ENCODE measurements at regions not wholly inside any gene's neighbourhood (a gene's known extent, or its start where the extent isn't known, plus 50 kb on each side); places are given as distances from the start of the nearest gene placed in this dataset.
"Not testable (repeated sequence)": the region's sequence is repeated elsewhere in the genome, so short reads cannot be mapped to it uniquely, and the experiment has no call there.

DNA sequence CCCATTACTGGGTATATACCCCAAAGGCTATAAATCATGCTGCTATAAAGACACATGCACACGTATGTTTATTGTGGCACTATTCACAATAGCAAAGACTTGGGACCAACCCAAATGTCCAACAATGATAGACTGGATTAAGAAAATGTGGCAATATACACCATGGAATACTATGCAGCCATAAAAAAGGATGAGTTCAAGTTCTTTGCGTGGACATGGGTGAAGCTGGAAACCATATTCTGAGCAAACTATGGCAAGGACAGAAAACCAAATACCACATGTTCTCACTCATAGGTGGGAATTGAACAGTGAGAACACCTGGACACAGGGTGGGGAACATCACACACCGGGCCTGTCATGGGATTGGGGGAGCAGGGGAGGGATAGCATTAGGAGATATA lies 54.4 kb upstream of the MUCL1 start:
- H3K27me3 ChIP-seq; H3K27ac ChIP-seq; H3K36me3 ChIP-seq; H3K4me3 ChIP-seq; intact Hi-C loops (cut with DNase I); DNase-seq (ENCODE audit: extremely low spot score in 2 of 2); H3K9me3 ChIP-seq; H3K4me1 ChIP-seq: not testable (repeated sequence)

DNA sequence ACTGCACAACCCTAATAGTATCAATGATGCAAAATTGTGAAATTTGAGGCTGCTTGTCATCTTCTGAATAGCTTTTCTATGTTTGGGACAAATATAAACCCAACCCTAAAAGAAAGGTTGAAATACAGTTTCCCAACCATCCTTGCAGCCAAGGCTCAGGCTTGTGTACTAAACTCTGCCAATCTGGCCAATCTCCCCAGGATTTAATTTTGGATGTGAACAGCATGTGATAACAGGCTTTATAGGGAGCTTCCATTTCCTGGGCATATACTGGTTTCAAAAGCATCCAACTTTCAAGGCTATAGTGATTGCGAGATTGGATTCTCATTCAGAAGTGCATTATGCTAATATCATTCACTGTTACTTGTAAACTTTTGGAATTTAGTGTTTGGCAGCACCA lies 55.7 kb upstream of the MUCL1 start:
- Histone ChIP-seq H3K9me3 (no peaks in the 10 kb centered on the region), H3K27ac (no peak overlapping the region), H3K4me3 (no peak overlapping the region), H3K36me3 (no peaks in the 10 kb centered on the region), H3K4me1 (no peaks in the 10 kb centered on the region), H3K27me3 (no peaks in the 10 kb centered on the region)
- TF ChIP-seq POLR2A (IDR thresholded peaks at IDR 0.05) (no peak), POLR2AphosphoS5 (IDR thresholded peaks at IDR 0.05; ENCODE audit: insufficient read depth in 1 of 2, low read depth in 1 of 2) (no peak)
- TF ChIP-seq, protein P1, sequence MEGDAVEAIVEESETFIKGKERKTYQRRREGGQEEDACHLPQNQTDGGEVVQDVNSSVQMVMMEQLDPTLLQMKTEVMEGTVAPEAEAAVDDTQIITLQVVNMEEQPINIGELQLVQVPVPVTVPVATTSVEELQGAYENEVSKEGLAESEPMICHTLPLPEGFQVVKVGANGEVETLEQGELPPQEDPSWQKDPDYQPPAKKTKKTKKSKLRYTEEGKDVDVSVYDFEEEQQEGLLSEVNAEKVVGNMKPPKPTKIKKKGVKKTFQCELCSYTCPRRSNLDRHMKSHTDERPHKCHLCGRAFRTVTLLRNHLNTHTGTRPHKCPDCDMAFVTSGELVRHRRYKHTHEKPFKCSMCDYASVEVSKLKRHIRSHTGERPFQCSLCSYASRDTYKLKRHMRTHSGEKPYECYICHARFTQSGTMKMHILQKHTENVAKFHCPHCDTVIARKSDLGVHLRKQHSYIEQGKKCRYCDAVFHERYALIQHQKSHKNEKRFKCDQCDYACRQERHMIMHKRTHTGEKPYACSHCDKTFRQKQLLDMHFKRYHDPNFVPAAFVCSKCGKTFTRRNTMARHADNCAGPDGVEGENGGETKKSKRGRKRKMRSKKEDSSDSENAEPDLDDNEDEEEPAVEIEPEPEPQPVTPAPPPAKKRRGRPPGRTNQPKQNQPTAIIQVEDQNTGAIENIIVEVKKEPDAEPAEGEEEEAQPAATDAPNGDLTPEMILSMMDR (IDR thresholded peaks at IDR 0.05): no peak
- DNase-seq (ENCODE audit: extremely low spot score in 2 of 2): no peak
- intact Hi-C loops (cut with DNase I): no loop called here

DNA sequence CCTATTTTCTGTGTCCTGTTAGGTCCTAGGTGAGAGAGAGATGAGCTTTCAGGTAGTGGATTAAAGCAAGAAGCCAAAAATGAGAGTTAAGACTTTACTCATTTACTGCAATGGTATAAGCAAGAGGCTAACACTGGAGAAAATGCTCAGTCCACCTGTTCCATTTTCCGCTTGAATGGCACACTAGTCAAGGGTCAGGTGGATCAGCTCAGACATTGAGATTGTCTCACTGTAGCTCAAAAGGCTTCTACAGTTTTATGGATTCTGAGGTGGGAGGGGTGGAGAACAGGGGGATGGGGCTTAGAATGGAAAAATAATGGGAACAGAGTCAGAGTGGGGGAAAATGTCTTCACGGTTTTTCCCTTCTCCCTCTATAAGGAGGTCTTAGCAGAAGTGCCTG lies 57.3 kb upstream of the MUCL1 start:
- DNase-seq (ENCODE audit: extremely low spot score in 2 of 2): no peak
- H3K36me3 ChIP-seq: no peaks in the 10 kb centered on the region
- no peaks in the 10 kb centered on the region for H3K4me1 ChIP-seq
- no peaks in the 10 kb centered on the region for H3K27me3 ChIP-seq
- intact Hi-C loops (cut with DNase I): no loop called here
- TF ChIP-seq, protein P1 (IDR thresholded peaks at IDR 0.05): no peak
- no peak for TF ChIP-seq POLR2A (IDR thresholded peaks at IDR 0.05)
- TF ChIP-seq POLR2AphosphoS5 (IDR thresholded peaks at IDR 0.05; ENCODE audit: insufficient read depth in 1 of 2, low read depth in 1 of 2): no peak
- H3K4me3 ChIP-seq: no peak overlapping the region
- no peaks in the 10 kb centered on the region for H3K9me3 ChIP-seq
- H3K27ac ChIP-seq: no peak overlapping the region

DNA sequence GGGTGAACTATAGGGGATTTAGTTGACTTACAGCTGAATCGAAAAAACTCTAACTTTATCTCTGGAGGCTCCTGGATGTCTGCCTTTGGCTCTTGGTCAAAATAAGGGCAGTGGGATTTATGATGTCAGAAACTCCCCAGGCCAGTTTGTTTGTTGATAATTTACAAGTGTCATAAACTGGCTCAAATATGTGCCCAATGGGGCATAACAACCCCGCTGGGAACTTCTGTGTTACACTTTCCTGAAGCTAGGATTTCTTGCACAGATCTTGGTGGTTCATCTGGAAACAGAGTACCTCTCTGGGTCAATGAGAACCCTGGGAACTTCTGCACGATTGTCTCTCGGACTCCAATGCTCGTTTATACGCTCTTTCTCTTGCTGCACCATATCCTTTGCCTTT lies 58.7 kb upstream of the MUCL1 start:
- no peak overlapping the region for H3K4me3 ChIP-seq
- intact Hi-C loops (cut with DNase I): no loop called here
- H3K27ac ChIP-seq: no peak overlapping the region
- no peaks in the 10 kb centered on the region for H3K4me1 ChIP-seq
- H3K27me3 ChIP-seq: no peaks in the 10 kb centered on the region
- H3K36me3 ChIP-seq: no peaks in the 10 kb centered on the region
- TF ChIP-seq, protein P1 (IDR thresholded peaks at IDR 0.05): no peak
- TF ChIP-seq POLR2AphosphoS5 (IDR thresholded peaks at IDR 0.05; ENCODE audit: insufficient read depth in 1 of 2, low read depth in 1 of 2) (no peak), POLR2A (IDR thresholded peaks at IDR 0.05) (no peak)
- no peaks in the 10 kb centered on the region for H3K9me3 ChIP-seq
- DNase-seq (ENCODE audit: extremely low spot score in 2 of 2): no peak

DNA sequence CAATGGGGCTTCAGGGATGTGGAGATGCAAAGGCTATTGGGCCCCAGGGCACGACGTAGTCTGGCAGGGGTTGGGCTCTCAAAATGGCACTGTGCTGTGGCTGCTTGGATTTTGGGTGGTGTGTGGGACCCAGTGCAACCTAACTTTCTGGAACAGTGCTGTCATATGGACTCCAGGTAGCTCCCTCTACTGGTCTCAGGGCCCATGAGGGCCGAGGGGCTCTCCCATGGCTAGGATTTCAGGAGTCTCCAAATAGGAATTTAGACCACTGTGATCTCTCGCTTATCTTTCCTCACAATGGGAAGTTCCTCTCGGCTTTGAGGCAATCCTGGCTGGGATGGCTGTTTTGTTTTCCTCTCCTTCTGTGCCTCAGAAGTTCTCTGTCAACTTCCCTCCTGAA lies 68.2 kb upstream of the MUCL1 start:
- intact Hi-C loops (cut with DNase I): no loop called here
- H3K36me3 ChIP-seq: no peaks in the 10 kb centered on the region

More for the DNA sequence above, 68.2 kb upstream of the MUCL1 start:
- Histone ChIP-seq H3K4me1 (no peaks in the 10 kb centered on the region), H3K4me3 (no peak overlapping the region), H3K27ac (no peak overlapping the region), H3K27me3 (no peaks in the 10 kb centered on the region), H3K9me3 (no peaks in the 10 kb centered on the region)
- DNase-seq (ENCODE audit: extremely low spot score in 2 of 2): no peak
- TF ChIP-seq, protein P1 (IDR thresholded peaks at IDR 0.05): no peak
